Body of pancreas (tissue), 4 donors: ENCODE measurements at regions not wholly inside any gene's neighbourhood (a gene's known extent, or its start where the extent isn't known, plus 50 kb on each side); places are given as distances from the start of the nearest gene placed in this dataset.

ENCODE experiments used
- POLR2A ChIP-seq, 3 donors: fragments of 450-650 bp; IDR thresholded peaks; one replicate each; pipeline ENCODE4 v1.6.1; 2016; ENCODE audit warnings: antibody characterized with exemption in 3 of 3, mild to moderate bottlenecking in 2 of 3
- TF ChIP-seq, protein P1 (sequence below), 7 experiments: fragments of 450-650 bp in 4 of 7; fragments of 200-600 bp in 3 of 7; sonication (generic) in 3 of 7; IDR thresholded peaks; one replicate each; pipeline ENCODE4 v1.5.1; 2016 to 2019; ENCODE audit warnings: antibody characterized with exemption in 7 of 7

- TF ChIP-seq, protein P1, sequence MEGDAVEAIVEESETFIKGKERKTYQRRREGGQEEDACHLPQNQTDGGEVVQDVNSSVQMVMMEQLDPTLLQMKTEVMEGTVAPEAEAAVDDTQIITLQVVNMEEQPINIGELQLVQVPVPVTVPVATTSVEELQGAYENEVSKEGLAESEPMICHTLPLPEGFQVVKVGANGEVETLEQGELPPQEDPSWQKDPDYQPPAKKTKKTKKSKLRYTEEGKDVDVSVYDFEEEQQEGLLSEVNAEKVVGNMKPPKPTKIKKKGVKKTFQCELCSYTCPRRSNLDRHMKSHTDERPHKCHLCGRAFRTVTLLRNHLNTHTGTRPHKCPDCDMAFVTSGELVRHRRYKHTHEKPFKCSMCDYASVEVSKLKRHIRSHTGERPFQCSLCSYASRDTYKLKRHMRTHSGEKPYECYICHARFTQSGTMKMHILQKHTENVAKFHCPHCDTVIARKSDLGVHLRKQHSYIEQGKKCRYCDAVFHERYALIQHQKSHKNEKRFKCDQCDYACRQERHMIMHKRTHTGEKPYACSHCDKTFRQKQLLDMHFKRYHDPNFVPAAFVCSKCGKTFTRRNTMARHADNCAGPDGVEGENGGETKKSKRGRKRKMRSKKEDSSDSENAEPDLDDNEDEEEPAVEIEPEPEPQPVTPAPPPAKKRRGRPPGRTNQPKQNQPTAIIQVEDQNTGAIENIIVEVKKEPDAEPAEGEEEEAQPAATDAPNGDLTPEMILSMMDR (IDR thresholded peaks at IDR 0.05) = no peak
- TF ChIP-seq POLR2A (IDR thresholded peaks at IDR 0.05) = no peak
Measured at GRCh38 chr13:34750078-34750931, 191.8 kb upstream of the NBEA start.
